Neuronal stem cell (in vitro differentiated cells): ENCODE measurements at regions not wholly inside any gene's neighbourhood (a gene's known extent, or its start where the extent isn't known, plus 50 kb on each side); places are given as distances from the start of the nearest gene placed in this dataset.

Source experiments
- DNase-seq: peaks from one replicate; pipeline ENCODE4 v3.0.0-alpha.2; 2013; ENCODE audit warnings: low spot score
- H2AFZ ChIP-seq: one replicate; pipeline ENCODE4 v1.6.1; 2013; ENCODE audit warnings: mild to moderate bottlenecking, low read length, inconsistent platforms
- H2AK5ac ChIP-seq: 2 replicates; pipeline ENCODE4 v1.6.1; 2013; ENCODE audit warnings: low read depth, mild to moderate bottlenecking, inconsistent platforms, low read length, moderate library complexity, mixed read lengths
- H2BK120ac ChIP-seq: 2 replicates; pipeline ENCODE4 v1.6.1; 2013; ENCODE audit warnings: low read depth, mild to moderate bottlenecking, inconsistent platforms, low read length, moderate library complexity, mixed read lengths
- H2BK12ac ChIP-seq: one replicate; pipeline ENCODE4 v1.6.1; 2013; ENCODE audit warnings: low read length, inconsistent platforms
- H2BK15ac ChIP-seq: 2 replicates; pipeline ENCODE4 v1.6.1; 2013; ENCODE audit warnings: mild to moderate bottlenecking, low read length, inconsistent platforms, mixed read lengths
- H2BK5ac ChIP-seq: one replicate; pipeline ENCODE4 v1.6.1; 2013; ENCODE audit warnings: inconsistent platforms, mild to moderate bottlenecking, low read length, moderate library complexity
- H3K14ac ChIP-seq: one replicate; pipeline ENCODE4 v1.6.1; 2013; ENCODE audit warnings: low read length, inconsistent platforms
- H3K18ac ChIP-seq: 2 replicates; pipeline ENCODE4 v1.6.1; 2013; ENCODE audit warnings: low read length, inconsistent platforms
- H3K23ac ChIP-seq: 2 replicates; pipeline ENCODE4 v1.6.1; 2013; ENCODE audit warnings: low read depth, mild to moderate bottlenecking, mixed read lengths, low read length, inconsistent platforms; ENCODE audit not compliant: poor library complexity
- H3K27ac ChIP-seq: replicated peaks from 3 replicates; pipeline ENCODE4 v1.5.1; 2013; ENCODE audit warnings: low read length, inconsistent platforms
- H3K27me3 ChIP-seq, 3 experiments: 2 replicates each; pipeline ENCODE4 v1.6.1; 2013; ENCODE audit warnings: low read length in 3 of 3, mild to moderate bottlenecking in 2 of 3, inconsistent platforms in 1 of 3, low read depth in 1 of 3, mixed read lengths in 1 of 3, moderate library complexity in 1 of 3; ENCODE audit not compliant: control insufficient read depth in 3 of 3, insufficient read depth in 3 of 3
- H3K36me3 ChIP-seq, 2 donors: replicated peaks in 1 of 2; 2 replicates each; pipeline ENCODE4 v1.6.1; 2013; ENCODE audit warnings: low read length in 2 of 2; ENCODE audit not compliant: control insufficient read depth in 2 of 2, insufficient read depth in 2 of 2
- H3K4ac ChIP-seq: 2 replicates; pipeline ENCODE4 v1.6.1; 2013; ENCODE audit warnings: inconsistent platforms, mild to moderate bottlenecking, low read length, moderate library complexity
- H3K4me1 ChIP-seq, 2 donors: 1 replicate in 1 of 2; 2 replicates in 1 of 2; pipeline ENCODE4 v1.6.1; 2013; ENCODE audit warnings: low read length in 2 of 2, low read depth in 1 of 2; ENCODE audit not compliant: control insufficient read depth in 2 of 2, insufficient read depth in 1 of 2
- H3K4me2 ChIP-seq: one replicate; pipeline ENCODE4 v1.6.1; 2013; ENCODE audit warnings: mild to moderate bottlenecking, low read length, inconsistent platforms; ENCODE audit not compliant: insufficient read depth, poor library complexity, severe bottlenecking
- H3K4me3 ChIP-seq, 2 donors: 2 replicates each; pipeline ENCODE4 v1.5.1; 2013; ENCODE audit warnings: low read length in 2 of 2, mild to moderate bottlenecking in 2 of 2, inconsistent platforms in 1 of 2, moderate library complexity in 1 of 2
- H3K79me1 ChIP-seq: one replicate; pipeline ENCODE4 v1.6.1; 2013; ENCODE audit warnings: low read depth, mild to moderate bottlenecking, inconsistent platforms, low read length, moderate library complexity
- H3K9ac ChIP-seq: one replicate; pipeline ENCODE4 v1.6.1; 2013; ENCODE audit warnings: mild to moderate bottlenecking, low read depth, low read length, inconsistent platforms; ENCODE audit not compliant: poor library complexity
- H3K9me3 ChIP-seq, 2 donors: replicated peaks in 1 of 2; 2 replicates each; pipeline versions ENCODE3 to v1.6.1; 2013; ENCODE audit warnings: low read length in 2 of 2, mild to moderate bottlenecking in 2 of 2, inconsistent platforms in 1 of 2, low read depth in 1 of 2, mixed read lengths in 1 of 2, moderate library complexity in 1 of 2; ENCODE audit not compliant: control insufficient read depth in 2 of 2, insufficient read depth in 1 of 2
- H4K8ac ChIP-seq: one replicate; pipeline ENCODE4 v1.6.1; 2013; ENCODE audit warnings: low read depth, mild to moderate bottlenecking, inconsistent platforms, low read length, moderate library complexity
- H4K91ac ChIP-seq: one replicate; pipeline ENCODE4 v1.6.1; 2013; ENCODE audit warnings: low read length, low read depth, mild to moderate bottlenecking, inconsistent platforms; ENCODE audit not compliant: poor library complexity
- whole genome bisulfite sequencing, 2 donors: extraction: QIAGEN DNeasy Blood & Tissue Kit; methylation state at CpG; one replicate each; pipeline ENCODE4 v1.1.7; 2013; ENCODE audit warnings: missing lambda C conversion rate in 2 of 2, mixed read lengths in 1 of 2; ENCODE audit not compliant: insufficient read length in 2 of 2, insufficient replicate concordance in 1 of 2; ENCODE audit errors: extremely low coverage in 2 of 2; 5-methylcytosine and 5-hydroxymethylcytosine counted together

GRCh38 chr5:4205398-4205797 lies 609.8 kb downstream of the IRX1 start:
- peaks cover 11 to 21% of the 10 kb centered on the region in 2 donors for H3K4me1 ChIP-seq
- H3K27me3 ChIP-seq: no peaks in the 10 kb centered on the region
- H3K18ac ChIP-seq: no peak overlapping the region
- H2BK12ac ChIP-seq: no peak overlapping the region
- H3K36me3 ChIP-seq: no peaks in the 10 kb centered on the region
- H3K27ac ChIP-seq: no peak overlapping the region
- no peak overlapping the region for H3K4me2 ChIP-seq
- H3K4me3 ChIP-seq: no peak overlapping the region
- no CpG with 5 or more reads among the region's 4 CpGs for WGBS, 2 donors
- H3K4ac ChIP-seq: no peak overlapping the region
- H2BK120ac ChIP-seq: no peak overlapping the region
- H3K79me1 ChIP-seq: no peaks in the 10 kb centered on the region
- H3K9ac ChIP-seq: no peak overlapping the region
- no peak overlapping the region for H4K91ac ChIP-seq
- no peak overlapping the region for H2BK15ac ChIP-seq
- H2BK5ac ChIP-seq: no peak overlapping the region
- no peak overlapping the region for H4K8ac ChIP-seq
- no peak overlapping the region for H3K14ac ChIP-seq
- H2AK5ac ChIP-seq: no peak overlapping the region
- DNase-seq: no peak
- H3K23ac ChIP-seq: no peak overlapping the region
- no peaks in the 10 kb centered on the region for H3K9me3 ChIP-seq
- H2AFZ ChIP-seq: peak overlapping the region; percentile 47

- Histone ChIP-seq H3K27me3 (no peaks in the 10 kb centered on the region), H4K8ac (no peak overlapping the region)
- DNase-seq: no peak
Measured at GRCh38 chr5:4206127-4206526, 610.5 kb downstream of the IRX1 start.

GRCh38 chr5:4207486-4207885 lies 611.9 kb downstream of the IRX1 start:
- H2BK120ac ChIP-seq: no peak overlapping the region
- H3K9ac ChIP-seq: no peak overlapping the region
- peaks cover 17 to 21% of the 10 kb centered on the region in 2 donors for H3K4me1 ChIP-seq
- no peak overlapping the region for H2AK5ac ChIP-seq
- no peak overlapping the region for H3K4me2 ChIP-seq
- H3K4ac ChIP-seq: no peak overlapping the region
- WGBS, 2 donors: no CpG with 5 or more reads among the region's 20 CpGs
- peaks cover 0 to 4% of the 10 kb centered on the region in 2 donors for H3K9me3 ChIP-seq
- DNase-seq: no peak
- peak overlapping the region; percentile 30 for H2BK15ac ChIP-seq
- H3K23ac ChIP-seq: no peak overlapping the region
- H3K79me1 ChIP-seq: no peaks in the 10 kb centered on the region
- no peak overlapping the region for H3K27ac ChIP-seq
- H2BK12ac ChIP-seq: no peak overlapping the region
- H3K18ac ChIP-seq: peak overlapping the region; percentile 91
- no peak overlapping the region for H4K91ac ChIP-seq
- H3K27me3 ChIP-seq: no peaks in the 10 kb centered on the region
- no peak overlapping the region for H4K8ac ChIP-seq
- H2BK5ac ChIP-seq: no peak overlapping the region
- no peak overlapping the region for H3K14ac ChIP-seq
- H2AFZ ChIP-seq: peak overlapping the region; percentile 95
- H3K36me3 ChIP-seq: no peaks in the 10 kb centered on the region
- peak overlapping the region in 1 of 2 donors; percentile 22 for H3K4me3 ChIP-seq

More at GRCh38 chr5:4206127-4206526, 610.5 kb downstream of the IRX1 start:
- no peak overlapping the region for H4K91ac ChIP-seq
- peaks cover 11 to 21% of the 10 kb centered on the region in 2 donors for H3K4me1 ChIP-seq
- no peak overlapping the region for H3K27ac ChIP-seq
- H2BK15ac ChIP-seq: no peak overlapping the region
- H3K4ac ChIP-seq: no peak overlapping the region
- H2BK120ac ChIP-seq: no peak overlapping the region
- no peak overlapping the region for H2BK5ac ChIP-seq
- H3K23ac ChIP-seq: no peak overlapping the region
- no peak overlapping the region for H2AK5ac ChIP-seq
- no peak overlapping the region for H3K14ac ChIP-seq
- no peak overlapping the region for H2BK12ac ChIP-seq
- peak overlapping the region; percentile 47 for H2AFZ ChIP-seq
- H3K36me3 ChIP-seq: no peaks in the 10 kb centered on the region
- H3K18ac ChIP-seq: no peak overlapping the region
- H3K4me3 ChIP-seq: no peak overlapping the region
- H3K9me3 ChIP-seq: no peaks in the 10 kb centered on the region
- H3K79me1 ChIP-seq: no peaks in the 10 kb centered on the region
- no peak overlapping the region for H3K4me2 ChIP-seq
- no CpG with 5 or more reads among the region's 1 CpG for whole genome bisulfite sequencing, 2 donors
- H3K9ac ChIP-seq: no peak overlapping the region

- Histone ChIP-seq H3K4ac (no peak overlapping the region), H3K4me3 (no peak overlapping the region), H3K4me1 (peaks cover 18 to 21% of the 10 kb centered on the region in 2 donors), H4K8ac (peak overlapping the region; percentile 25), H2BK5ac (no peak overlapping the region), H2AK5ac (no peak overlapping the region), H3K9ac (no peak overlapping the region), H3K36me3 (no peaks in the 10 kb centered on the region), H3K9me3 (peaks cover 0 to 4% of the 10 kb centered on the region in 2 donors), H4K91ac (peak overlapping the region; percentile 12), H2BK12ac (peak overlapping the region; percentile 63), H3K4me2 (no peak overlapping the region), H2BK120ac (no peak overlapping the region), H3K18ac (no peak overlapping the region), H3K14ac (no peak overlapping the region), H3K23ac (no peak overlapping the region), H3K27ac (no peak overlapping the region), H2BK15ac (no peak overlapping the region), H2AFZ (no peak overlapping the region), H3K79me1 (no peaks in the 10 kb centered on the region), H3K27me3 (no peaks in the 10 kb centered on the region)
- no peak for DNase-seq
- no CpG with 5 or more reads among the region's 2 CpGs for WGBS, 2 donors
Measured at GRCh38 chr5:4208537-4208936, 612.9 kb downstream of the IRX1 start.
